CD4-positive, alpha-beta T cell treated with Interleukin-12 subunit alpha and Interleukin-12 subunit beta, for 1 hour (primary cell): ENCODE measurements at regions not wholly inside any gene's neighbourhood (a gene's known extent, or its start where the extent isn't known, plus 50 kb on each side); places are given as distances from the start of the nearest gene placed in this dataset.

Experiments used
- DNase-seq: peaks from one replicate; pipeline ENCODE4 v3.0.0-alpha.2; 2020

GRCh38 chr10:118408181-118408580 is 66.1 kb upstream of the FAM204A start:
- no peak for DNase-seq

GRCh38 chr10:118407777-118408176 is 65.7 kb upstream of the FAM204A start:
- no peak for DNase-seq

- DNase-seq, result no peak
These were observed 64.9 kb upstream of the FAM204A start for GRCh38 chr10:118407026-118407425.

- DNase-seq, result no peak
These were observed 63.8 kb upstream of the FAM204A start for GRCh38 chr10:118405928-118406327.

- DNase-seq, result no peak
These were observed 61.8 kb upstream of the FAM204A start for GRCh38 chr10:118403967-118404366.

GRCh38 chr10:118401708-118402193 is 59.6 kb upstream of the FAM204A start:
- no peak for DNase-seq

- DNase-seq, result no peak
These were observed 55.3 kb upstream of the FAM204A start for GRCh38 chr10:118397391-118397790.

GRCh38 chr10:118395947-118396346 is 53.8 kb upstream of the FAM204A start:
- no peak for DNase-seq

GRCh38 chr10:118394301-118395200 is 52.4 kb upstream of the FAM204A start:
- no peak for DNase-seq

- no peak for DNase-seq
These were observed 50.6 kb upstream of the FAM204A start for GRCh38 chr10:118392761-118393160.
